CD4-positive, alpha-beta T cell treated with Interleukin-21 for 1 hour (primary cell): ENCODE measurements at regions not wholly inside any gene's neighbourhood (a gene's known extent, or its start where the extent isn't known, plus 50 kb on each side); places are given as distances from the start of the nearest gene placed in this dataset.
"Not testable (repeated sequence)": the region's sequence is repeated elsewhere in the genome, so short reads cannot be mapped to it uniquely, and the experiment has no call there.

Source experiments
- DNase-seq: peaks from one replicate; pipeline ENCODE4 v3.0.0-alpha.2; 2020

GRCh38 chr17:62196587-62196986, 131.5 kb upstream of the MED13 start:
- not testable (repeated sequence) for DNase-seq

DNA sequence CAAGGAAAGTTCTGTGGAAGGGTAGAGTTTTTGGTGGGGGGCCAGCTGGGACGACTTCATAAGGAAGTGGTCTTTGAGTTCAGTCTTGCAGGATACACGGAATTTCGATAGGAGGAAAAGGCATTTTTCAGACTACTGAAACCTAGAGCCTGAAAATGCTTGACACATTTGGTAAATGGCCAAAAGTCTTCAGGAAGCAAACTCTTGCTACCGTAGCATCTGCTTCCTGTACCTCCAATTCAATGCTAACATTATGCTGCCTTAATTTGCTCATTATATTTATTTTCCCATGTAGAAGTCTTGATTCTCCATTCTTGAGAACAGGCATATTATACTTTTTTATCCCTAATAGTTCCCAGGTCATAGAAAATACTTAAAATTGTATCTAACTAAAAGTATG, 129.3 kb upstream of the MED13 start:
- DNase-seq, result no peak

DNA sequence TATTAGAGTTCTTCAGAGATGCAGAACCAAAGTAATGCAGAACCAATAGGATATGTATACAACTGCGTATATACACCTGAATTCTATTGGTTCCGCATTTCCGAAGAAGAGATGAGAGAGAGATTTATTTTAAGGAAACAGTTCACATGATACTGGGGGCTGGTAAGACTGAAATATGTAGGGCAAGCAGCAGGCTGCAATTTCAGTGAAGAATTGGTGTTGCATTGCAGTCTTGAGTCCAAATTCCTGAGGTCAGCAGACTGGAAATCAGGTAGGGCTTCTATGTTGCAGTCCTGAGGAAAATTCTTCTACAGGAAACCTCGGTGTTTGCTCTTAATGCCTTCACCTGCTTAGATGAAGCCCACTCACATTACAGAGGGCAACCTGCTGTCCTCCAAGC, 128.2 kb upstream of the MED13 start:
- DNase-seq, result no peak

DNA sequence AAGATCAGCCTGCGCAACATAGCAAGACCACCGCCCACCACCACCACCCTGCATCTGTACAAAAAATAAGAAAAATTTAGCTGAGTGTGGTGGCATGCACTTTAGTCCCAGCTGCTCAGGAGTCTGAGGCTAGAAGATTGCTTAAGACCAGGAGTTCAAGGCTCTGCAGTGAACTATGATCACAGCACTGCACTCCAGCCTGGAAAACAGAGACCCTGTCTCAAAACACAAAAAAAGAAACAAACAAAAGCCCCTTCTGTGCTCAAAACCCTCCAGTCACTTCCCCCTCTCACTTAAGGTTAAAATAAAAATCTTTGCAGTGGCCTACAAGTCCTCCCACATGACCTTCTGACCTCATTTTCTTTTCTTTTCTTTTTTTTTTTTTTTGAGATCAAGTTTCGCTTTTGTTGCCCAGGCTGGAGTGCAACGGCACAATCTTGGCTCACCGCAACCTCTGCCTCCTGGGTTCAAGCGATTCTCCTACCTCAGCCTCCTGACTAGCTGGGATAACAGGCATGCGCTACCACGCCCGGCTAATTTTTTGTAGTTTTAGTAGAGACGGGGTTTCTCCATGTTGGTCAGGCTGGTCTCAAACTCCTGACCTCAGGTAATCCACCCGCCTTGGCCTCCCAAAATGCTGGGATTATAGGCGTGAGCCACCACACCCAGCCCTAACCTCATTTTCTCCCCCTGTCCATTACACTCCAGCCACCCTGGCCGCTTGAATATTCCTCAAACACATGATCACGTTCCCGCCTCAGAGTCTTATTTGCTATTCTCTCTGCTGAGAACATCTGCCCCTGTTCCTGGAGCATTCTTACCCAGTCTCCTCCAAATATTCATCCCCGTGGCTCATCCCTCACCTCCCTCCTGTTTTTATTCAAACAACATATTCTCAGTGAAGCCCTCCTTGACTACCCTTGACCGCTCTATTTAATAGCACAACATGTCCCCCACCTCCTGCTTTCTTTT, 126.6 kb upstream of the MED13 start:
- no peak for DNase-seq

DNA sequence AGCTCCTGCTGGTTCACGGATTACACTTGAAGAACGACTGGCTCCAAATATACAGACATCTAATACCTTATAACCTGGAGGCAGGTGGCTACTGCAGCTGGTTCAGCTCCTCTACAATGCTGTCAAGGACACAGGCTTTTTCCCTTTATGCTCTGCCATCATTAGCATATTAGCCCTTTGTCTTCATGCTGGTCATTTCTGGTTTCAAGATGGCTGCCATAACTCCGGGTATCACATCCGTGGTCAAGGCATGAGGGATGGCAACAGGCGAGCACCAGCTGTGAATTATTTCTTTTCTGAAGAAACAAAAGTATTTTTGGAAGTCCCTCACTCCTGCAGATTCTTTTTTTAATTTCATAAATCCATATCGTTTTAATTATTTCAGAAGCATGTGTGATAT, 124.3 kb upstream of the MED13 start:
- DNase-seq, result no peak

GRCh38 chr17:62188713-62189112, 123.6 kb upstream of the MED13 start:
- no peak for DNase-seq

DNA sequence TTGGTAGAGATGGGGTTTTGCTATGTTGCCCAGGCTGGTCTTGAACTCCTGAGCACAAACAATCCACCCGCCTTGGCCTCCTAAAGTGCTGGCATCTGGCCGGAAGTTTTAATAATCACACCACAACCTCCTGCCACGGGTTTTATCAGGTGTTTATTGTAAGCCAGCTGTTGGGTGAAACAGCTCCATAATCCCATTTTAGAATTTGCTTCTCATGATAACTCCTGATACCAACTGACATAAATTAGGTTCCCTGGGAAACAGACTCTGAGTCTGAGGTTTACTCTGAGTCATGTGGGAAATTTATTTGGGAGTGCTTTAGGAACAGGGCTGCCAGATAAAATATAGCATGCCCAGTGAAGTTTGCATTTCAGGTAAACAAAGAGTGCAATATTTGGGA, 122.6 kb upstream of the MED13 start:
- DNase-seq, result no peak

- no peak for DNase-seq
Measured at GRCh38 chr17:62186841-62187240, 121.8 kb upstream of the MED13 start.

DNA sequence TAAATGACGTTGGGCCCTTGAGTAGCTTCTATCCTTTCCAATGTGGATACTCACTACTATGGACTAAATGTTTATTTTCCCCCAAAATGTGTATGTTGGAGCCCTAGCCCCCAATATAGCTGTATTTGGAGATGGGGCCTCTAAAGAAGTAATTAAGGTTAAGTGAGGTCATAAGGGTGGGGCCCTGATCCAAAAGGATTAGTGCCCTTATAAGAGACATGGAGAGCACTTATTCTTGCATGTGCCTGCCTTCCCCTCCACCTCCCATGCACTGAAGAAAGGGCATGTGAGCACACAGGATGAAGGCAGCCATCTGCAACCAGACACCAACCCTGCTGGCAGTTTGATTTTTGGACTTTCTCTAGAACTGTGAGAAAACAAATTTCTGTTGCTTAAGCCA, 115.7 kb upstream of the MED13 start:
- no peak for DNase-seq

DNA sequence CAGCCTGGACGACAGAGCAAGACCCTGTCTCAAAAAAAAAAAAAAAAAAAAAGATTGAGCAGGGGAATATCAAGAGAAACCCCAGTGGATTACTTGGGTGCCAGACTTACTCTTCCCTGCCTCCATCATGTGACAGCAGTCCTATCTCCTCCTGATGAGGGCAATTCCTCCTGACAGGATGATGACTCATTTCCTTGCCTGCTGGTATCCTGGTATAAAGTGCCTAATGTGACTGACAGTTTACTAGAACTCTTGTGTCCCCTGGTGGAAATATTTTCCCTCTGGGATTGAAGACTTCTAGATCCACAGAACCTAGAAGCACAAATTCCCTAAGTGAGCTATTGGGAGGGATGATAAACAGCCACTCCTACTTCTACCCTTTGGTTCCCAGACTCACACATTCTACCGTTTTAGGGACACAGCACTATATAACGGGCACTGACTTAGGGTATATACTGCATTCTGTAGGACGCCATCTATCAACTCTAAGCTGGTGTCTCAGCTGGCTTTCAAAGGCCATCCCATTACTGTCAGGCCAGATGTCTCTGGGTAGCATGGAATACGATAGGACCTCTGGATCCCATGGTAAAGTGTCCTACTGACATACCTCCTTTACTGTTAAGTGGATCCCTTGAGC, 114.6 kb upstream of the MED13 start:
- DNase-seq, result no peak

- DNase-seq, result no peak
Measured at GRCh38 chr17:62178579-62178978, 113.5 kb upstream of the MED13 start.

- DNase-seq, result no peak
Measured at GRCh38 chr17:62172492-62173291, 107.6 kb upstream of the MED13 start.

GRCh38 chr17:62167076-62167475, 102.0 kb upstream of the MED13 start:
- no peak for DNase-seq

GRCh38 chr17:62164747-62165722, 100.0 kb upstream of the MED13 start:
- peak; percentile 2 for DNase-seq

DNA sequence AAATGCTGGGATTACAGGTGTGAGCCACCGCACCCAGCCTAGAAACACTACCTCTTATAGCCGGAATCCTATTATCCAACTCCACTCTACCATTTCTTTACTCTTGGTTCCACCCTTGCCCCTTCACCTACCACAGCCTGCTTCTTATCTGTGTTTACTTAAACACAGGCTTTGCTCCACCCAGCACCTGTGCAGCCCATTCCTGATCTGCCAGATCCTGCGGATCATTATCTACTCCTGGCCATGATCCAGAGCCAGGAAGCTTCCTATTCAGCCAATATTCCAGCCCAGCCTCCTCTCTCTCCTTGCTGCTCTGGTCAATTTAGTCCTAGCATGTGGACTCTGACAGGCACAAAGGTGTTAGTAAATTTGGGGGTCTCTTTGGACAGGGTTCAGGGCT, 98.8 kb upstream of the MED13 start:
- DNase-seq, result no peak

GRCh38 chr17:62162898-62163297, 97.8 kb upstream of the MED13 start:
- no peak for DNase-seq

DNA sequence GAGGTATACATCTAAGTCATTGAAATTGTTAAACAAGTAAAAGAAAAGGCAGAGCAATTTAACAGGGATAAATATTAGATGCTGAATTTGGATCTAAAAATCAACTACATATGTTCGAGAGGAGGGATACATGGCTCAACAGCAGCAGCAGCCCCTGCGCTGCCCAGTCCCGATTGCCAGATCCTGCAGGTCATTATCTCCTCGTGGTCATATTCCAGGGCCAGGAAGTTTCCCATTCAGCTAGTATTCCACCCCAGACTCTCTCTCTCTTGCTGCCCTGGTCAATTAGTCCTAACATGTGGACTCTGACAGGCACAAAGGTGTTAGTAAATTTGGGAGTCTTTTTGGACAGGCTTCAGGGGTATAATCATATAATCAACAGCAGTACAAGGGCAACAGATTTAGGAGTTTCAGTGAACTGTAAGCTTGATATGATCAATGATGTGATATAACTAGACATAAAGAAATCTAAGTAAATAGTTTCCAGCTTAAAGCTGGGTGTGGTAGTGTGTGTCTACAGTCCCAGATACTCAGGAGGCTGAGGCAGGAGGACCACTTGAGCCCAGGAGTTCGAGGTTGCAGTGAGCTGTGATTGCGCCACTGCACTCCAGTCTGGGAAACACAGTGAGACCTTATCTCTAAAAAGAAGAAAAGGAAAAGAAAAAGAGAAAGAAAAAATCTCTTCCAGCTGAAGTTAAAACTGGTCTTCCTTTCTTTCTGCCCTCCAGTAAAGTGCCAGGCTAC, 96.5 kb upstream of the MED13 start:
- no peak for DNase-seq

- DNase-seq, result no peak
Measured at GRCh38 chr17:62160816-62161215, 95.7 kb upstream of the MED13 start.

DNA sequence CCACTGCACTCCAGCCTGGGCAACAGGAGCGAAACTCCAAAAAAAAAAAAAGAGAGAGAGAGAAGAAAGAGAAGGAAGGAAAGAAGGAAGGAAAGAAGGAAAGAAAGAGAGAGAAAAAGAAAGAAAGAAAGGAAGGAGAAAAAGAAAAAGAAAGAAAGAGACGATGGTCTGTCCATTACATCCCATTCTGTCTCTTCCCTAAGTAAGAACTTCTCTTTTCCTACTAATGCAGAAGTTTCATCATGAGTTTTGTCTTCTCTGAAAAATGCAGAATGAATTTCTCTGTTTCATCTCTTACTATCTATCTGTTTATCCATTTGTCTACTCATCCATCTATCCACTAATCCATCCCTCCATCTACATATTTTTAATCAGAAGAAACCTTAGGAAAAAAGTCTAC, 94.9 kb upstream of the MED13 start:
- DNase-seq, result no peak

GRCh38 chr17:62156949-62157348, 91.9 kb upstream of the MED13 start:
- DNase-seq, result no peak

DNA sequence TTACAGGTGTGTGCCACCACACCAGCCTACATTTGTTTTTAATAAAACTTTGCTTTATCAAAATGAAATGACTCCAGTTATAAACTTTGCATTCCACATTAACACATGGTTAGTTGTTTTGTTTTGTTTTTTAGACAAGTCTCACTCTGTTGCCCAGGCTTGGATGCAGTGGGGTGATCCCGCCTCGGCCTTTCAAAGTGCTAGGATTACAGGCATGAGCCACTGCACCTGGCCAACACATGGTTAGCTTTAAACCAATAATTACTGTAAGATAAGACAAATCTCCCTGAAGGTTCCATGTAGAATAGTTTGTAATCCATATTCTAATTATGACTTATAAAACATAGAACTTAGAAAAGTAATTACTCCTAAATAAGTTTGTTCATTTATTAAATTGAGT, 89.8 kb upstream of the MED13 start:
- no peak for DNase-seq

- DNase-seq, result no peak
Measured at GRCh38 chr17:62150471-62150870, 85.4 kb upstream of the MED13 start.
